Stimulated activated CD8-positive, alpha-beta memory T cell treated with anti-CD3 and anti-CD28 coated beads, Interleukin-7, amount 100 ng/mL, for 48 hours (primary cell): ENCODE measurements at regions not wholly inside any gene's neighbourhood (a gene's known extent, or its start where the extent isn't known, plus 50 kb on each side); places are given as distances from the start of the nearest gene placed in this dataset.

Experiments
- DNase-seq, 2 donors: peaks; one replicate each; pipeline ENCODE4 v3.0.0-alpha.2; 2020; ENCODE audit warnings: low read depth in 1 of 2; ENCODE audit errors: extremely low read depth in 1 of 2

- DNase-seq: no peak
Measured at GRCh38 chr15:39482459-39482858, 98.4 kb upstream of the THBS1 start.

GRCh38 chr15:39486621-39487457, 94.0 kb upstream of the THBS1 start:
- DNase-seq: no peak

- DNase-seq: no peak
Measured at GRCh38 chr15:39487458-39487735, 93.5 kb upstream of the THBS1 start.

- no peak for DNase-seq
Measured at GRCh38 chr15:39488516-39488915, 92.4 kb upstream of the THBS1 start.

GRCh38 chr15:39488961-39489360, 91.9 kb upstream of the THBS1 start:
- no peak for DNase-seq

- DNase-seq: no peak
Measured at GRCh38 chr15:39491115-39491885, 89.6 kb upstream of the THBS1 start.

- no peak for DNase-seq
Measured at GRCh38 chr15:39491886-39492490, 88.9 kb upstream of the THBS1 start.

- no peak for DNase-seq
Measured at GRCh38 chr15:39493424-39494067, 87.3 kb upstream of the THBS1 start.

GRCh38 chr15:39494462-39494861, 86.4 kb upstream of the THBS1 start:
- DNase-seq: no peak

- no peak for DNase-seq
Measured at GRCh38 chr15:39495871-39496840, 84.7 kb upstream of the THBS1 start.

- DNase-seq: no peak
Measured at GRCh38 chr15:39497016-39497758, 83.7 kb upstream of the THBS1 start.

- no peak for DNase-seq
Measured at GRCh38 chr15:39497759-39498565, 82.9 kb upstream of the THBS1 start.

- no peak for DNase-seq
Measured at GRCh38 chr15:39498629-39499028, 82.2 kb upstream of the THBS1 start.

GRCh38 chr15:39499042-39499441, 81.8 kb upstream of the THBS1 start:
- DNase-seq: no peak

GRCh38 chr15:39499681-39500080, 81.2 kb upstream of the THBS1 start:
- no peak for DNase-seq

GRCh38 chr15:39501366-39502081, 79.4 kb upstream of the THBS1 start:
- no peak for DNase-seq

- DNase-seq: no peak
Measured at GRCh38 chr15:39502082-39502447, 78.8 kb upstream of the THBS1 start.

GRCh38 chr15:39502611-39503195, 78.2 kb upstream of the THBS1 start:
- DNase-seq: no peak
